ENCODE measurements at regions not wholly inside any gene's neighbourhood (a gene's known extent, or its start where the extent isn't known, plus 50 kb on each side); places are given as distances from the start of the nearest gene placed in this dataset.

- DNase-seq = no peak
Measured at GRCh38 chr4:129561886-129562671, 466.1 kb downstream of the C4orf33 start.

GRCh38 chr4:129565214-129565613 lies 469.3 kb downstream of the C4orf33 start:
- no peak for DNase-seq

GRCh38 chr4:129570326-129570725 lies 474.4 kb downstream of the C4orf33 start:
- no peak for DNase-seq

- DNase-seq = no peak
Measured at GRCh38 chr4:129578336-129578735, 482.4 kb downstream of the C4orf33 start.

- no peak for DNase-seq
Measured at GRCh38 chr4:129581305-129581704, 485.4 kb downstream of the C4orf33 start.

GRCh38 chr4:129583868-129584267 lies 487.9 kb downstream of the C4orf33 start:
- no peak for DNase-seq

- DNase-seq = no peak
Measured at GRCh38 chr4:129598582-129598981, 502.6 kb downstream of the C4orf33 start.

GRCh38 chr4:129600898-129601297 lies 504.9 kb downstream of the C4orf33 start:
- DNase-seq = no peak

GRCh38 chr4:129602447-129602846 lies 506.5 kb downstream of the C4orf33 start:
- DNase-seq = no peak

- no peak for DNase-seq
Measured at GRCh38 chr4:129603241-129603931, 507.4 kb downstream of the C4orf33 start.

GRCh38 chr4:129604632-129605255 lies 508.8 kb downstream of the C4orf33 start:
- no peak for DNase-seq

- no peak for DNase-seq
Measured at GRCh38 chr4:129614611-129615010, 518.7 kb downstream of the C4orf33 start.

GRCh38 chr4:129622566-129622965 lies 526.6 kb downstream of the C4orf33 start:
- no peak for DNase-seq

- no peak for DNase-seq
Measured at GRCh38 chr4:129623233-129623875, 527.4 kb downstream of the C4orf33 start.

GRCh38 chr4:129641179-129641578 lies 545.2 kb downstream of the C4orf33 start:
- peak; percentile 33 for DNase-seq

- DNase-seq = no peak
Measured at GRCh38 chr4:129645461-129645860, 549.5 kb downstream of the C4orf33 start.

- no peak for DNase-seq
Measured at GRCh38 chr4:129668092-129668491, 572.1 kb downstream of the C4orf33 start.

GRCh38 chr4:129672941-129673340 lies 577.0 kb downstream of the C4orf33 start:
- no peak for DNase-seq

GRCh38 chr4:129675036-129675435 lies 579.1 kb downstream of the C4orf33 start:
- DNase-seq = no peak

- no peak for DNase-seq
Measured at GRCh38 chr4:129676934-129677333, 581.0 kb downstream of the C4orf33 start.

GRCh38 chr4:129682586-129682985 lies 586.6 kb downstream of the C4orf33 start:
- no peak for DNase-seq

- no peak for DNase-seq
Measured at GRCh38 chr4:129707949-129708348, 612.0 kb downstream of the C4orf33 start.

GRCh38 chr4:129708784-129709183 lies 612.8 kb downstream of the C4orf33 start:
- DNase-seq = no peak

Data from CD4-positive, alpha-beta T cell treated with Interleukin-21 for 1 hour (primary cell).